ENCODE measurements at regions not wholly inside any gene's neighbourhood (a gene's known extent, or its start where the extent isn't known, plus 50 kb on each side); places are given as distances from the start of the nearest gene placed in this dataset.

GRCh38 chrX:142688256-142688655 lies 337.5 kb upstream of the SPANXN4 start:
- Histone ChIP-seq H3K4me1 (replicated peaks in 1 of 2) (no peaks in the 10 kb centered on the region), H3K36me3 (replicated peaks in 1 of 2) (no peaks in the 10 kb centered on the region), H3K27ac (no peak overlapping the region), H3K9me3 (replicated peaks in 1 of 3) (no peaks in the 10 kb centered on the region), H3K27me3 (no peaks in the 10 kb centered on the region), H3K4me3 (no peak overlapping the region)
- intact Hi-C loops (cut with DNase I) = no loop called here
- WGBS, 4 donors = 75 to 86% (median 79%) methylated on average over 2 of the region's 2 CpGs
- no peak for TF ChIP-seq CTCF (IDR thresholded peaks at IDR 0.05)
- TF ChIP-seq POLR2A (IDR thresholded peaks at IDR 0.05) = no peak
- DNase-seq = no peak

- Histone ChIP-seq H3K4me1 (replicated peaks in 1 of 2) (no peaks in the 10 kb centered on the region), H3K27me3 (no peaks in the 10 kb centered on the region), H3K36me3 (replicated peaks in 1 of 2) (no peaks in the 10 kb centered on the region), H3K4me3 (no peak overlapping the region), H3K9me3 (replicated peaks in 1 of 3) (no peaks in the 10 kb centered on the region), H3K27ac (no peak overlapping the region)
- no peak for TF ChIP-seq CTCF (IDR thresholded peaks at IDR 0.05)
- no peak for TF ChIP-seq POLR2A (IDR thresholded peaks at IDR 0.05)
- intact Hi-C loops (cut with DNase I) = no loop called here
- DNase-seq = no peak
- WGBS, 4 donors = 26 to 47% (median 33%) methylated on average over 3 of the region's 3 CpGs
Measured at GRCh38 chrX:142686653-142687283, 339.0 kb upstream of the SPANXN4 start.

- Histone ChIP-seq H3K4me1 (replicated peaks in 1 of 2) (no peaks in the 10 kb centered on the region), H3K9me3 (replicated peaks in 1 of 3) (no peaks in the 10 kb centered on the region), H3K36me3 (replicated peaks in 1 of 2) (no peaks in the 10 kb centered on the region), H3K27ac (no peak overlapping the region), H3K4me3 (no peak overlapping the region), H3K27me3 (no peaks in the 10 kb centered on the region)
- no peak for DNase-seq
- intact Hi-C loops (cut with DNase I) = no loop called here
- no peak for TF ChIP-seq POLR2A (IDR thresholded peaks at IDR 0.05)
- no peak for TF ChIP-seq CTCF (IDR thresholded peaks at IDR 0.05)
- WGBS, 4 donors = 54 to 73% (median 62%) methylated on average over 1 of the region's 1 CpG
Measured at GRCh38 chrX:142686206-142686605, 339.5 kb upstream of the SPANXN4 start.

GRCh38 chrX:142680038-142680437 lies 345.7 kb upstream of the SPANXN4 start:
- DNase-seq = no peak
- H3K4me1 ChIP-seq (replicated peaks in 1 of 2) = no peaks in the 10 kb centered on the region
- H3K27ac ChIP-seq = no peak overlapping the region
- no peaks in the 10 kb centered on the region for H3K36me3 ChIP-seq (replicated peaks in 1 of 2)
- no peak overlapping the region for H3K4me3 ChIP-seq
- H3K27me3 ChIP-seq = no peaks in the 10 kb centered on the region
- H3K9me3 ChIP-seq (replicated peaks in 1 of 3) = no peaks in the 10 kb centered on the region
- TF ChIP-seq CTCF (IDR thresholded peaks at IDR 0.05) = no peak
- no peak for TF ChIP-seq POLR2A (IDR thresholded peaks at IDR 0.05)
- intact Hi-C loops (cut with DNase I) = no loop called here
